Stomach (tissue), 4 donors: ENCODE measurements at regions not wholly inside any gene's neighbourhood (a gene's known extent, or its start where the extent isn't known, plus 50 kb on each side); places are given as distances from the start of the nearest gene placed in this dataset.

ENCODE experiments used
- CTCF ChIP-seq, 7 experiments: fragments of 450-650 bp in 4 of 7; fragments of 200-600 bp in 3 of 7; sonication (generic) in 3 of 7; IDR thresholded peaks; one replicate each; pipeline ENCODE4 v1.5.1; 2016 to 2019; ENCODE audit warnings: antibody characterized with exemption in 7 of 7, control low read depth in 2 of 7, mild to moderate bottlenecking in 1 of 7
- EP300 ChIP-seq: sonication (generic); formaldehyde crosslinking; IDR thresholded peaks from one replicate; pipeline ENCODE4 v1.6.1; 2017; ENCODE audit warnings: antibody characterized with exemption
- POLR2A ChIP-seq, 4 donors: fragments of 450-650 bp; IDR thresholded peaks; one replicate each; pipeline ENCODE4 v1.6.1; 2016; ENCODE audit warnings: antibody characterized with exemption in 4 of 4, control low read depth in 2 of 4, mild to moderate bottlenecking in 1 of 4, moderate library complexity in 1 of 4
- POLR2AphosphoS5 ChIP-seq, 3 donors: sonication (generic); formaldehyde crosslinking; IDR thresholded peaks; one replicate each; pipeline ENCODE4 v1.6.1; 2016; ENCODE audit warnings: antibody characterized with exemption in 3 of 3

- TF ChIP-seq CTCF (IDR thresholded peaks at IDR 0.05) (no peak), EP300 (no peak), POLR2AphosphoS5 (IDR thresholded peaks at IDR 0.05) (no peak), POLR2A (IDR thresholded peaks at IDR 0.05) (no peak)
Measured at GRCh38 chr7:118626739-118627138, 402.2 kb downstream of the ANKRD7 start.
